SK-N-SH (cell line): ENCODE measurements at regions not wholly inside any gene's neighbourhood (a gene's known extent, or its start where the extent isn't known, plus 50 kb on each side); places are given as distances from the start of the nearest gene placed in this dataset.

Experiments
- FOXJ3 ChIP-seq: sonication (generic); formaldehyde crosslinking; IDR thresholded peaks from 2 replicates; pipeline ENCODE4 v1.5.1; 2020; ENCODE audit warnings: mild to moderate bottlenecking, missing genetic modification reagents
- MXI1 ChIP-seq: IDR thresholded peaks from 2 replicates; pipeline ENCODE4 v1.6.1; 2012; ENCODE audit warnings: mild to moderate bottlenecking, low read depth, low read length, improper control_type of control experiment
- TF ChIP-seq, protein P1 (sequence below): fragments of 200-600 bp; sonication (generic); IDR thresholded peaks from 2 replicates; pipeline ENCODE4 v1.6.1; 2017; ENCODE audit warnings: antibody characterized with exemption, mild to moderate bottlenecking, moderate library complexity
- TF ChIP-seq, protein P2 (sequence below): IDR thresholded peaks from 2 replicates; pipeline ENCODE4 v1.4.0; 2012; ENCODE audit warnings: low read depth

DNA sequence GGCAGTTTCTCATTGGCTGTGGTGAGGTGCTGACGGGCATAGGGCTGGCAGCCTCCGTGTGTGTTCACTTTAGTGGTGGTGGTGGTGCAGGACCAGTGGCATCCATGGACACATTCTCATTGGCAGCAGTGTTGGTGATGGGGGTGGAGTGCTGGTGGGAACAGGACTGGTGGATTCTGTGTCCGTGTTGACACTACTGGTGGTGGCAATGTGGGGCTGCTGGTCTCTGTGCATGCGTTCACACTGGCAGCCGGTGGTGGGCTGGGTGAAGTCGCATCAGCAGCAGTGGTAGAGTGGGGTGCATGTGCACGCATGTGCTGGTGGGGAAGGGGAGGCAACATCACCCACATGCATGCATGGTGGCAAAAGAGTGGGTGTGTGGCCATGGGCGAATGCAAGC lies 1471.4 kb upstream of the PCDH20 start:
- TF ChIP-seq, protein P1, sequence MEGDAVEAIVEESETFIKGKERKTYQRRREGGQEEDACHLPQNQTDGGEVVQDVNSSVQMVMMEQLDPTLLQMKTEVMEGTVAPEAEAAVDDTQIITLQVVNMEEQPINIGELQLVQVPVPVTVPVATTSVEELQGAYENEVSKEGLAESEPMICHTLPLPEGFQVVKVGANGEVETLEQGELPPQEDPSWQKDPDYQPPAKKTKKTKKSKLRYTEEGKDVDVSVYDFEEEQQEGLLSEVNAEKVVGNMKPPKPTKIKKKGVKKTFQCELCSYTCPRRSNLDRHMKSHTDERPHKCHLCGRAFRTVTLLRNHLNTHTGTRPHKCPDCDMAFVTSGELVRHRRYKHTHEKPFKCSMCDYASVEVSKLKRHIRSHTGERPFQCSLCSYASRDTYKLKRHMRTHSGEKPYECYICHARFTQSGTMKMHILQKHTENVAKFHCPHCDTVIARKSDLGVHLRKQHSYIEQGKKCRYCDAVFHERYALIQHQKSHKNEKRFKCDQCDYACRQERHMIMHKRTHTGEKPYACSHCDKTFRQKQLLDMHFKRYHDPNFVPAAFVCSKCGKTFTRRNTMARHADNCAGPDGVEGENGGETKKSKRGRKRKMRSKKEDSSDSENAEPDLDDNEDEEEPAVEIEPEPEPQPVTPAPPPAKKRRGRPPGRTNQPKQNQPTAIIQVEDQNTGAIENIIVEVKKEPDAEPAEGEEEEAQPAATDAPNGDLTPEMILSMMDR = no peak
- no peak for TF ChIP-seq MXI1
- TF ChIP-seq, protein P2, sequence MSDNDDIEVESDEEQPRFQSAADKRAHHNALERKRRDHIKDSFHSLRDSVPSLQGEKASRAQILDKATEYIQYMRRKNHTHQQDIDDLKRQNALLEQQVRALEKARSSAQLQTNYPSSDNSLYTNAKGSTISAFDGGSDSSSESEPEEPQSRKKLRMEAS = no peak
- TF ChIP-seq FOXJ3 (CRISPR knock-in tag) = no peak
